ENCODE measurements at regions not wholly inside any gene's neighbourhood (a gene's known extent, or its start where the extent isn't known, plus 50 kb on each side); places are given as distances from the start of the nearest gene placed in this dataset.

- TF ChIP-seq MXD1 (CRISPR knock-in tag; IDR thresholded peaks at IDR 0.05; ENCODE audit: borderline replicate concordance, poor library complexity, severe bottlenecking) (no peak), MBD1 (CRISPR knock-in tag; IDR thresholded peaks at IDR 0.05) (no peak), CREB5 (CRISPR knock-in tag; IDR thresholded peaks at IDR 0.05) (no peak), SMAD4 (CRISPR knock-in tag; conservative IDR thresholded peaks at IDR 0.05) (peak; percentile 81), CXXC5 (CRISPR knock-in tag; IDR thresholded peaks at IDR 0.05) (peak; percentile 72), TBL1XR1 (IDR thresholded peaks at IDR 0.05; ENCODE audit: low read length in 2 of 2) (no peak), RNF219 (CRISPR knock-in tag; IDR thresholded peaks at IDR 0.05) (no peak), CEBPG (CRISPR knock-in tag; IDR thresholded peaks at IDR 0.05) (no peak), CEBPG (tag; conservative IDR thresholded peaks at IDR 0.05 in 1 of 2, IDR thresholded peaks at IDR 0.05 in 1 of 2) (peak in 1 of 2 experiments; percentile 62; a peak in 1 of 4 replicates), RFX1 (IDR thresholded peaks at IDR 0.05) (peak; percentile 57), ZNF561 (CRISPR knock-in tag; conservative IDR thresholded peaks at IDR 0.05) (no peak), CBX3 (IDR thresholded peaks at IDR 0.05; ENCODE audit: borderline replicate concordance in 1 of 2, low read length in 2 of 2) (peak in 1 of 2 experiments; percentile 81; a peak in 1 of 3 replicates), RBBP5 (IDR thresholded peaks at IDR 0.05; ENCODE audit: borderline replicate concordance, insufficient read depth, low read length, poor library complexity, severe bottlenecking) (no peak), NFE2 (IDR thresholded peaks at IDR 0.05; ENCODE audit: low read depth) (peak; percentile 69), NFATC3 (IDR thresholded peaks at IDR 0.05) (no peak), ZNF277 (CRISPR knock-in tag; IDR thresholded peaks at IDR 0.05; ENCODE audit: borderline replicate concordance) (no peak)
- TF ChIP-seq, protein P1, sequence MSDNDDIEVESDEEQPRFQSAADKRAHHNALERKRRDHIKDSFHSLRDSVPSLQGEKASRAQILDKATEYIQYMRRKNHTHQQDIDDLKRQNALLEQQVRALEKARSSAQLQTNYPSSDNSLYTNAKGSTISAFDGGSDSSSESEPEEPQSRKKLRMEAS (CRISPR knock-in tag; IDR thresholded peaks at IDR 0.05), result peak; percentile 19; the same call in 1 of the 2 replicates
- TF ChIP-seq, protein P2, sequence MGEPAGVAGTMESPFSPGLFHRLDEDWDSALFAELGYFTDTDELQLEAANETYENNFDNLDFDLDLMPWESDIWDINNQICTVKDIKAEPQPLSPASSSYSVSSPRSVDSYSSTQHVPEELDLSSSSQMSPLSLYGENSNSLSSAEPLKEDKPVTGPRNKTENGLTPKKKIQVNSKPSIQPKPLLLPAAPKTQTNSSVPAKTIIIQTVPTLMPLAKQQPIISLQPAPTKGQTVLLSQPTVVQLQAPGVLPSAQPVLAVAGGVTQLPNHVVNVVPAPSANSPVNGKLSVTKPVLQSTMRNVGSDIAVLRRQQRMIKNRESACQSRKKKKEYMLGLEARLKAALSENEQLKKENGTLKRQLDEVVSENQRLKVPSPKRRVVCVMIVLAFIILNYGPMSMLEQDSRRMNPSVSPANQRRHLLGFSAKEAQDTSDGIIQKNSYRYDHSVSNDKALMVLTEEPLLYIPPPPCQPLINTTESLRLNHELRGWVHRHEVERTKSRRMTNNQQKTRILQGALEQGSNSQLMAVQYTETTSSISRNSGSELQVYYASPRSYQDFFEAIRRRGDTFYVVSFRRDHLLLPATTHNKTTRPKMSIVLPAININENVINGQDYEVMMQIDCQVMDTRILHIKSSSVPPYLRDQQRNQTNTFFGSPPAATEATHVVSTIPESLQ (CRISPR knock-in tag; IDR thresholded peaks at IDR 0.05), result no peak
Observed at GRCh38 chr12:75722714-75723200, 211.3 kb upstream of the KRR1 start (continued).
